Stimulated activated CD4-positive, alpha-beta T cell treated with anti-CD3 and anti-CD28 coated beads, Interleukin-15, amount 100 ng/mL, for 48 hours (primary cell): ENCODE measurements at regions not wholly inside any gene's neighbourhood (a gene's known extent, or its start where the extent isn't known, plus 50 kb on each side); places are given as distances from the start of the nearest gene placed in this dataset.
"Not testable (repeated sequence)": the region's sequence is repeated elsewhere in the genome, so short reads cannot be mapped to it uniquely, and the experiment has no call there.

Source experiments
- DNase-seq, 2 donors: peaks; one replicate each; pipeline ENCODE4 v3.0.0-alpha.2; 2020; ENCODE audit warnings: low read depth in 2 of 2

GRCh38 chr4:152195888-152196287 is 340.0 kb downstream of the FBXW7 start:
- DNase-seq, result no peak

DNA sequence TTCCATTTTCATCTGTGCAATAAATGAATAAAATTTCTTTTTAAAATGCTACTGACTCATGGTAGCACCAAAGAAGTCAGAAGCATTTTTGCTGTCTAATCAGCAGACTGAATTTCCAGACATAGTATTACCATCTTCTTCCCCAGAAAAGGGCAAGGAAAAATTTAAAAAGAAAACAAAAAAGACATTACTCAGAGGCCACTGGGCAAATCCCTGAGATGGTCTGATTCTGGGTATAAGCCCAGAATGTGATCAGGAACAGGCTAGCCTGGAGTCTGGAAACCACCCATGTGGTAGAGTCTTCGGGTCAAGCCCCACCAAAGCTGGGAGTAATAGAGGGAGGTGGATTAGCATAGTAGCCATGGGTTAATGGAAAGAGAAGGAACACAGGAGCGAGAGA is 342.8 kb downstream of the FBXW7 start:
- DNase-seq, result no peak

GRCh38 chr4:152190907-152191306 is 345.0 kb downstream of the FBXW7 start:
- no peak for DNase-seq

GRCh38 chr4:152189451-152190179 is 346.3 kb downstream of the FBXW7 start:
- no peak for DNase-seq

GRCh38 chr4:152188801-152189200 is 347.1 kb downstream of the FBXW7 start:
- DNase-seq, result no peak

DNA sequence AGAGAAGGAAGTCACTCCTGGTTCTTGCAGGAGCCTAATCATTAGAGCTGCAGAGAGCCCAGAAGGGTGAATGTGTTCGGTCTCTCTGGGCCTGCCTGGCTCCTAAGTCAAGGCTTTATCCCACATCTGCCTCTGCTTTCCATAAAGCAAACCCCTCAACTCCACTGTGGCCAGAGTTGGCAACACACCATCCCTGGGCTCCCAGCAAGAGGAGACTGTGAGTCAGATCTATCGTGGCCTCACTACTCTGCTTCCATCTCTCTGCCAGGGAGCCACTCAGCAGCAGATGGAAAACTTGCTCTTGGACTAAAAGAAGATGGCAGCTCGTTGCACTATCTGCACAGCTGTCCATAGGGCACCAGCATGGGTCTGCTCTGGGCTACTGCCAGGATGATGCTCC is 348.2 kb downstream of the FBXW7 start:
- no peak for DNase-seq

- no peak for DNase-seq
Observed at GRCh38 chr4:152185786-152186550, 349.9 kb downstream of the FBXW7 start.

DNA sequence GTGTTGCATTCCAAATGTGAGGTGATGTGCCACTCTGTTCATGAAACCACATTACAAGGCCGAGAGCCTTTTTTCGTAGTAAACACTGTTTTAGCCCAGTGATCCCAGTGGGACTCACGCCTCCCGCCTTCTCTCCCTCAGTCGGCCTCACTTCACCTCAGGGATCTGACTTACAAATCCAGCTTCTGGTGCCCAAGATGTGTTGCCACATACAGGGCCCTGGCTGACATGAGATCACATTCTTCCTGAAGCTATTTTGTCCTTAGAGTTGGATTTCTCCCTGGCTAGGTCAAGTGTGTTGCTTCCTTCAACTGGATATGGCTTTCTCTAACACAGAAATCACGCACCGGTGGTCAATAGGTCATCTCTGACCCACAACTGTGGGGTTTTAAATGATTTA is 354.7 kb downstream of the FBXW7 start:
- no peak for DNase-seq

DNA sequence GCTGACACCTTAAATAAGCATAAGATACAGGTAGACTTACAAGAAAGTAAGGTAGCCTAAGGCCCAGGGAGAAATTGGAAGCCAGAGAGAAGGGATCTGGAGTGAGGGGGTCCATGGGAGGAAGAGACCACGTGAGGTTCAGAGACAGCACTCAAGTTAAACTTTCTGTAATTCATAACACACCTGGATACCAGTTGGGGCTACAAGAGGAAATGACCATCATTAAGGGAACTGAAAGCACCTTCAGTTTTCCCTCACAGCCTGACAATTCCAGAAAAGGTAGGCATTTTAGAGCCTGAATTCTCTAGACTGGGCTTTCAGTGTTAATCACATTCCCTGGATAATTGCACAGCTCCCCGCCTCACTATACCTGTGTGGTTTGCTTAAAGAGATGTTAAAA is 355.5 kb downstream of the FBXW7 start:
- DNase-seq, result no peak

GRCh38 chr4:152177538-152177937 is 358.4 kb downstream of the FBXW7 start:
- not testable (repeated sequence) for DNase-seq

- no peak for DNase-seq
Observed at GRCh38 chr4:152176627-152177214, 359.2 kb downstream of the FBXW7 start.

DNA sequence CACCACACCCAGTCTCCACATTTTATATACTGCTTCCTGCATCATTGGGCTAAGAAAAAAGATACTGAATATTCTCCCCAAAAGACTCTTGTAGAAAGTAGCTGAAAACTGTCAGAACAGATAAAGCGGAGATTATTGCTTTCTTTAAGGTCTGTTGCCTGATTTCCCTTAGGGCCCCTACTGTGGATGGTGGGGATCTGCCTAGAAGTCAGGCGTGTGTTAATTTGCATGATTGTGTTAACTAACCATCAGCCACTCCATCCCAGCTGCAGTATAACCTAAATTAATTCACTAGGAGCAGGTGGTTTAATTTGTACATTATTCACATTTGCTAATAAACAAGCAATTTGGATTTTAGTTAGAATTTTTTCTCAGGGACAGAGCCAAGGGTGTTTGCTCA is 360.3 kb downstream of the FBXW7 start:
- no peak for DNase-seq

GRCh38 chr4:152172146-152172545 is 363.7 kb downstream of the FBXW7 start:
- no peak for DNase-seq

DNA sequence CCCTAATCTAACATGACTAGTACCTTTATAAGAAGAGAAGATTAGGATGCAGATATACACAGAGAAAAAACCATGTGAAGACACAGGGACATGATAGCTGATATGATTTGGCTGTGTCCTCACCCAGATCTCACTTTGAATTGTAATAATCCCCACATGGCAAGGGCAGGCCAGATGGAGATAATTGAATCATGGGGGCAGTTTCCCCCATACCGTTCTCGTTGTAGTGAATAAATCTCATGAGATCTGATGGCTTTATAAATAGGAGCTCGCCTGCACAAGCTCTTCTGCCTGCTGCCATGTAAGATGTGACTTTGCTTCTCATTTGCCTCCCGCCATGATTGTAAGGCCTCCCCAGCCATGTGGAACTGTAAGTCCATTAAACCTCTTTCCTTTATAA is 364.3 kb downstream of the FBXW7 start:
- DNase-seq, result no peak

GRCh38 chr4:152169683-152170082 is 366.2 kb downstream of the FBXW7 start:
- no peak for DNase-seq

DNA sequence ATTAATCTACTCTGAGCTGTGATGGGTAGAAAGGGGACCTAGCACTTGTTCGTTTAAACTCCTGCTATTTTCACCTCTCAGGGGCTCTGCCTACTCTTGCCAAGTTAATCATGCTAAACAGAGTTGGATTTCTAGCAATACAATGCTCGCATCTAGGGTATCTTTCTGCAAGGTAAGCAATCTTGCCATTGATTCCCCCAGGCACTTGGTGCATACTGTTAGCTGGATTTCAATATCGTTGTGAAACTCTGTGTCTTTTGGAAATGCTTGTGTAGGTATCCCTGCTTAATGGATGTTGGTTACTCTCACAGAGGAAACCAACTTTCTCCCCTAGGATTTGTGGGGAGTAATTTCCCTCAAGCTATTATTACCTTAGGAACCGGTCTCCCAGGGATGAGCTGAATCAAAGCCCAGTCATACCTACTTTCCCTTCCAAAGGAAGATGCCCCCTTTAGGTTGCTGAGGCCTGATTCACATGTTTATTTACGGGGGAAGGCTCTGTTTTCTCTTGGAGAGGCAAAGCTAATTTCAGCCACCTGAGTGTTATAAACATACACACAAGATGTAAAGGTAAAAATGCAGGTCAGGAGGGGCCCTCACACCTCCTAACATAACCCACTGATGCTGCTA is 366.8 kb downstream of the FBXW7 start:
- DNase-seq, result no peak

DNA sequence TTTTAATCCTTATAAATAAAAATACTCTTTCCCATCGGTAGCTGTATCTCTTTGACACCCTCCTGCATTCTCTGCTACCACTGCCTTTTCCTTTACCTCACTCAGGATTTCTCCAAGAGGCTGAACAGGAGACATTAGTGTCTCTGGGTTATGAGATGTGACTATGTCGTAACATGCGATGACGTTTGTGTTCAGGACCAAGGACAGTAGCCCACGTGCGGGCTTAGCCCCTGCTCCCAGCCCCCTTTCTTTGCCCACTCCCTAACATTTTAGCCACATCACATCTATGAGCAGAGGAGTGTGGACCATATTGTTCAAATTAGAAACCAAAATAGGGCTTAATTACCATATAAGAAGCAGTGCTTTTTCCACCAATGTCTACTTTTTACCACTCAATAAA is 369.3 kb downstream of the FBXW7 start:
- DNase-seq, result no peak

DNA sequence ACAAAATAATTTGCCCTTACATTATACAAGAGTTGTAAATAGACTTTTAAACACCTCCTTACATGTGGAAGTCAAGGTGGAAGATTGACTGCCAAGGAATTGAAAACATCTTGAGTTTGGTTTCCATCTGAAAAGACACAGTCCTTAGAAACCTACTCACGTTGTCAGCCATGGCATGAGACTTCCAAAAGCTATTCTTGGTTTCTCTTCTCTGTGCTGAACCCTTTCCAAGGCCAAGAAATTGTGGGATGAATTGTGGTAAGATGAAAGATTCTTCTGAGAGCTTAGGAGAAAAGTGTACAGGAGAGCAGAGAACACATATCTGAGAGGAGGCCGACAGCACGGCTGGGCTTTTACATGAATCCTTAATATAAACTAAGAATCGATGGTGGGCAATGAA is 370.0 kb downstream of the FBXW7 start:
- no peak for DNase-seq

DNA sequence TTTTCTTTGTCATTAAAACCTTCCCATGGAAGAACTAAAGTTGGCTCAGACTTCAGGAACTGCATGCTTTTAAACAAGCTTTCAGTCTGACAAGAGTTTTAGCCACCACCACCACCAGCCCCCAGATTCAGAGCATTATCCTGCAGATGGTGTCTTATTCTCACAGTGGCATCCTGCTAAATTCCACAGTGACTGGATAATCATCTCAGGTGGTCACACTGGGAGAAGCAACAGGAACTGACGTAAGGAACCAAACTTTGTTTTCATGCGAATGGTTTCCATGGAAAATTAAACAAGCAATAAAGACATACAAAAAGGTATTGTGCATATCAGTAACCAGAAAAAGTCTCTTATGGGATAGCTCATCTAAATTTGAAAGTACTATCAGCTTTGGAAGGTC is 370.7 kb downstream of the FBXW7 start:
- no peak for DNase-seq

- DNase-seq, result no peak
Observed at GRCh38 chr4:152164561-152164960, 371.3 kb downstream of the FBXW7 start.

GRCh38 chr4:152162331-152162697 is 373.6 kb downstream of the FBXW7 start:
- no peak for DNase-seq

GRCh38 chr4:152161676-152162330 is 374.1 kb downstream of the FBXW7 start:
- no peak for DNase-seq
